Activated T-cell treated with anti-CD3 and anti-CD28 coated beads, Interleukin-2, amount 50 U/mL, for 1 hour (primary cell): ENCODE measurements at regions not wholly inside any gene's neighbourhood (a gene's known extent, or its start where the extent isn't known, plus 50 kb on each side); places are given as distances from the start of the nearest gene placed in this dataset.

Experiments used
- DNase-seq: peaks from one replicate; pipeline ENCODE4 v3.0.0-alpha.2; 2020

DNA sequence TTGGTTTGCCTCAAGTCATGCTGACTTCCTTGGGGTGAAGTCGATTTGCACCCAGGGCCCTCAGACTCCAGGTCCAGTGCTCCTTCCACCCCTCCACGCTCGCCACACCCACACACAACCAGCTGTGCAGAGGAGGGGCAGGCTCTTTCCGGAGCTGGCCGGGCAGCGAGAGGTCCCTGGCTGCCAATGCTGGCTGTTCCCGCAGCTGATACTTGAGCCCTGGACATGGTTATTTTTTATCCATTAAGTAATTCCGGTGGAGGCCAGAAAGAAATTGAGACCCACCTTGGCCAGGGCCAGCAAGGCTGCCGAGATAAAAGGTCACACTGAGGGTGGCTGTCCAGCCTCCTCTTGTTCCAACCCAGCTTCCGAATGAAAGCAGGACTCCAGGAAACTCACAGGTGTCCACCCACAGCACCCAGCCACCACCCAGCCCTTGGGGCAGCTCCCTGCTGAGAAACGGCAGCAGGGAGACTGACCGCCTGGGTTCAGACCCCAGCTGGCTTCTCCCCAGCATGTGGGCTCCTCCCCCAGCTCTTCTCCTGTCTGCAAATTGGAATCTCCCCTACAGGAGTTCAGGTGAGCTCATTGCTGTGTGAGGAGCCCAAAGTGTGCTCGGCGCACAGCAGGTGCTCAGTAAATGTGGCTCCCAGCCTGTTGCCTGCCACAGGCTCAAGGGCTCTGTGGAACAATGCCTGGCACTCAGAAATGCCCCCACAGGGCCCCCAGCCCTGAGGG, 77.8 kb downstream of the PDGFA start:
- DNase-seq, result no peak

DNA sequence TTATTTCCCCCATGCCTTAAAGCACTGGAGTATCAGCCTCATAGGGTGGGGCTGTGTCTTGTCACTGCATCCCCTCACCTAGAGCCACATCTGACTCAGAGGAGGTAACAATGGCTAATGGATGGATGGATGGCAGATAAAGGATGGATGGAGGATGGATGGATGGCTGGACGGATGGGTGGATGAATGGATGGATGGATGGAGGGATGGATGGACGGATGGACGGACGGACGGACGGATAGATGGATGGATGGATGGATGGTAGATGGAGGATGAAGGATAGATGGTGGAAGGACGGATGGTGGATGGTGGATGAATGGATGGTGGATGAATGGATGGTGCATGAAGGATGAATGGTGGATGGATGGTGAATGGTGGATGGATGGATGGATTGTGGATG, 77.2 kb downstream of the PDGFA start:
- DNase-seq, result no peak

DNA sequence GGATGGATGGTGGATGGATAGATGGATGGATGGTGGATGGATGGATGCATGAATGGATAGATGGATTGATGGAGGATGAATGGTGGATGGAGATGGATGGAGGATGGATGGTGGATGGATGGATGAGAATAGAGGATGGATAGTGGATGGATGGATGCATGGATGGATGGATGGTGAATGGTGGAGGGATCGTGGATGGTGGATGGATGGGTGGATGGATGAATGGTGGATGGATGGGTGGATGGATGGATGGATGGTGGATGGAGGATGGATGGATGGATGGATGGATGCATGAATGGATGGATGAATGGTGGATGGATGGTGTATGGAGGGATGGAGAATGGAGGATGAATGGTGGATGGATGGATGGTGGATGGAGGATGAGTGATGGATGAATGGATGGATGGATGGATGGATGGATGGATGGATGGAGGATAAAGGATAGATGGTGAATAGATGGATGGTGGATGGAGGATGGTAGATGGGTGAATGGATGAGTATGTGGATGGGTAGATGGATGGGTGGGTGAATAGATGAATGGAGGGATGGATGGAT, 76.3 kb downstream of the PDGFA start:
- no peak for DNase-seq

DNA sequence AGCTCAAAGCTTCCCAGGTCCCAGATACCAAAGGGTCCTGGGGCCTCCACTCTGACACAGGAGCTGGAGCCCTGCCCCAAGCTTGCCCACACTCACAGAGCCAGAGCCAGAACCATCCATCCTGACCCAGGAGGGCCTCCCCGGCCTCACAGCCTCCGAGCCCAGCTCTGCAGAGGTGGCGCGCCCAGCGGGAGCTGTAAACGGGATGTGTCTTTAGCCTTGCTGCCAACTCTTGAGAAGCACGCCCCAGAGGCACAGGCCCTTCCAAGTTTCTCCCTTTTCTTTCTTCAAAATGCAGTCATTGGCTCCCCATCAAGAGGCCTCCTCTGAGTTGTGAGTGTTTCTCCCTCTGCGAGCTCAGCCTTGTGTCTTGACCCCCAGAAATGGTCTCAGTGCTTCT, 75.0 kb downstream of the PDGFA start:
- no peak for DNase-seq

DNA sequence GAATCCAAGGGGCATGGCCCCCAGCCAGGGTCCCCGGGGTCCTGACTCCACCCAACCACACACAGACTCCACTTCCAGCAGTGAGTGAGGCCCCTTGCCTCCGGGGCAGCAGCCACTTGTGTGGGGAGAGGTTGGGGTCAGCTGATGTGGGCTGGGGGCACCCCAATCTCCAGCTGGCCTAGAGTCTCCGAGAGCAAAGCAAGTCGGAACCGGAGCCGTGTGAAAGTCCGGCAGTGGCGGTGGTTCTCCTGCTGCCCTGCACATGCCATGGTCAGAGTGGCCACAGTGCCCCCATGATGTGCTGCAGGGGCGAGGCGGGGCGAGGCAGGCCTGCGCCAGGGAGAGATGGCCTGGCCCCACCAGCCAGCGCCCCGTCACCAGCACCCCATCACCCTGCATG, 74.6 kb downstream of the PDGFA start:
- no peak for DNase-seq

DNA sequence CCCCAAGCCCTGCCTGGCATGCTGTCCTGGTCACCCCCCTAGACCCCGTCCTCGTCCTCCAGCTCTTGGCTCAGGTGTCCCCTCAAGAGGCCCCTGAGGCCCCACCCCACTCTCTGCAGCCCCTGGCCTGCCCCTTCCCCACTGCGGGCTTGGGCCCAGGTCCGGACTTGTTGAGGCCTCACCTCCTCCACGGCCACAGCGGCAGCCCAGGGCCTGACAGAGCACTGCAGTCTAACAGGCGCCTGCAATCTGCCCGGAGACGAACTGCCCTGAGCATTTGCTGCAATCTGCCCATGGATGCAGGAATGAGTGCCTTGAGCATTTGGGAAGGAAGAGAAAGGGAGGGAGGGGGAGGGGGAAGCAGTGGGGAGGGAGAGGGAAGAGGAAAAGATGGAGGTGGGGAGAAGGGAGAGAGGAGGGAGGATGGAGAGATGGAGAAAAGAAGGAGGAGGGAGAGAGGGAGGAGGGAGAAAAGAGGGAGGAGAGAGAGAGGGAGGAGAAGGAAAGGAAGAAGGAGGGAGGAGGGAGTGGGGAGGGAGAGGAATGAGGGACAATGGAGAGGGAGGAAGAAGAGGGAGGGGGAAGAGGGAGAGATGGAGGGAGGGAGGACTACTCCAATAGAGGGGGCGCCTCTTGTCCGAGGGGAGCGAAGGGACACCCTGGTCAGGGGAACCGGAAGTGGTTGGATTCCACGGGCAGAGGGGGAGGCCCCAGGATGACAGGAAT, 73.9 kb downstream of the PDGFA start:
- no peak for DNase-seq

DNA sequence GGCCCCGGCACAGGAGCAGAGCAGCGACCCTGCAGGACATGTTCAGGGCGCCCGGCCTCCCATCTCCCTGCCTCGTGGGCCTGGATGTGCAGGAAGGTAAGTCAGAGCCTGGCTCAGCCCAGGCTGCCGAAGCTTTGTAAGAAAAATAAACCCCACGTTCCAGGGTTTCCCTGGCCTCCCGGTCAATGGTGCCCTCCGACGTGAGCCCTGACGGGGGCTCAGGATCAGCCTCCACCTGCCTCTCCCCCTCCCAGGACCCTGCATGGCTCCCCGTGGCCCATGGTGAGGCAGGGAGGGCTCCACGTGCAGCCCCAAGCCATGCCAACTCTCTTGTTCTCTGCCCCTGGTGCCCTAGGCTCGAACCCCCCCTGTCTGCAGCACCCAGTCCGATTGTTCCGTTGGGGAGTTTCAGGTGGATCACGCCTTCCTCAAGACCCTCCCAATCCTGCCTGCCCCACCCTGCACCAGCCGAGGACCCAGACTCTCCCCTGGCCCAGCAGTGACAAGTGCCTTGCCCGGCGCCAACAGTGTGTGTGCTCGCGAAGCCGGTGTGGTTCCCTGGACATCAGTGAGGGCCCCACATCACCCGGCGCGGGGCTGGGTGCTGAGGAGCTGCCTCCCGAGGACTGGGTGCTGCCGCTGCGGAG, 73.2 kb downstream of the PDGFA start:
- DNase-seq, result no peak
